Astrocyte (in vitro differentiated cells and primary cell): ENCODE measurements at regions not wholly inside any gene's neighbourhood (a gene's known extent, or its start where the extent isn't known, plus 50 kb on each side); places are given as distances from the start of the nearest gene placed in this dataset.

Experiments
- DNase-seq: peaks from one replicate; pipeline ENCODE4 v3.0.0-alpha.2; 2010; ENCODE audit warnings: low read depth
- FAIRE-seq: peaks from 2 replicates; lab custom pipeline; 2011; peaks lifted over from hg19 to GRCh38; lab: Jason Lieb, UNC
- H2AFZ ChIP-seq: 2 replicates; pipeline ENCODE4 v1.6.0; 2012; ENCODE audit warnings: low read depth, low read length, inconsistent platforms
- H3K27ac ChIP-seq: 2 replicates; pipeline ENCODE4 v1.5.1; 2011; ENCODE audit warnings: low read depth, low read length, inconsistent platforms
- H3K27me3 ChIP-seq: 2 replicates; pipeline ENCODE4 v1.6.0; 2011; ENCODE audit warnings: low read length, inconsistent platforms; ENCODE audit not compliant: insufficient read depth
- H3K36me3 ChIP-seq: 2 replicates; pipeline ENCODE4 v1.5.1; 2011; ENCODE audit warnings: low read length, inconsistent platforms; ENCODE audit not compliant: insufficient read depth
- H3K4me1 ChIP-seq: 2 replicates; pipeline ENCODE4 v1.5.1; 2011; ENCODE audit warnings: low read length, inconsistent platforms; ENCODE audit not compliant: insufficient read depth
- H3K4me2 ChIP-seq: 2 replicates; pipeline ENCODE4 v1.6.0; 2012; ENCODE audit warnings: low read length, inconsistent platforms
- H3K4me3 ChIP-seq: 2 replicates; pipeline ENCODE4 v1.5.1; 2011; ENCODE audit warnings: low read depth, mild to moderate bottlenecking, low read length, inconsistent platforms; ENCODE audit not compliant: insufficient read depth
- H3K79me2 ChIP-seq: 2 replicates; pipeline ENCODE4 v1.6.0; 2012; ENCODE audit warnings: mild to moderate bottlenecking, low read length, inconsistent platforms; ENCODE audit not compliant: insufficient read depth
- H3K9ac ChIP-seq: 2 replicates; pipeline ENCODE4 v1.6.0; 2012; ENCODE audit warnings: mild to moderate bottlenecking, low read length, inconsistent platforms
- H3K9me3 ChIP-seq: 2 replicates; pipeline ENCODE4 v1.5.1; 2012; ENCODE audit warnings: low read depth, mild to moderate bottlenecking, low read length, inconsistent platforms; ENCODE audit not compliant: insufficient read depth
- H4K20me1 ChIP-seq: 2 replicates; pipeline ENCODE4 v1.6.0; 2012; ENCODE audit warnings: low read length, inconsistent platforms; ENCODE audit not compliant: insufficient read depth
- H3K27ac Mint-ChIP-seq: one replicate; pipeline ENCODE4 v1.8.0; 2021; ENCODE audit warnings: mild to moderate bottlenecking, mixed read lengths; ENCODE audit not compliant: unreplicated experiment
- H3K27me3 Mint-ChIP-seq: one replicate; pipeline ENCODE4 v1.8.0; 2021; ENCODE audit warnings: low read depth, mixed read lengths; ENCODE audit not compliant: unreplicated experiment
- H3K36me3 Mint-ChIP-seq: one replicate; pipeline ENCODE4 v1.8.0; 2021; ENCODE audit warnings: low read depth, mixed read lengths; ENCODE audit not compliant: unreplicated experiment
- H3K4me1 Mint-ChIP-seq: one replicate; pipeline ENCODE4 v1.8.0; 2021; ENCODE audit warnings: low read depth, mixed read lengths; ENCODE audit not compliant: unreplicated experiment
- H3K4me3 Mint-ChIP-seq: one replicate; pipeline ENCODE4 v1.8.0; 2021; ENCODE audit warnings: mild to moderate bottlenecking, moderate library complexity, mixed read lengths; ENCODE audit not compliant: unreplicated experiment
- H3K9me3 Mint-ChIP-seq: one replicate; pipeline ENCODE4 v1.8.0; 2021; ENCODE audit warnings: mild to moderate bottlenecking, mixed read lengths; ENCODE audit not compliant: unreplicated experiment
- CTCF ChIP-seq: IDR thresholded peaks from 2 replicates; pipeline ENCODE4 v1.5.1; 2011; ENCODE audit warnings: low read depth, mild to moderate bottlenecking, inconsistent platforms, low read length, moderate library complexity; ENCODE audit not compliant: insufficient read depth
- EZH2 ChIP-seq: IDR thresholded peaks from 2 replicates; pipeline ENCODE4 v1.6.1; 2012; ENCODE audit warnings: mild to moderate bottlenecking, low read length, inconsistent platforms; ENCODE audit not compliant: insufficient read depth

DNA sequence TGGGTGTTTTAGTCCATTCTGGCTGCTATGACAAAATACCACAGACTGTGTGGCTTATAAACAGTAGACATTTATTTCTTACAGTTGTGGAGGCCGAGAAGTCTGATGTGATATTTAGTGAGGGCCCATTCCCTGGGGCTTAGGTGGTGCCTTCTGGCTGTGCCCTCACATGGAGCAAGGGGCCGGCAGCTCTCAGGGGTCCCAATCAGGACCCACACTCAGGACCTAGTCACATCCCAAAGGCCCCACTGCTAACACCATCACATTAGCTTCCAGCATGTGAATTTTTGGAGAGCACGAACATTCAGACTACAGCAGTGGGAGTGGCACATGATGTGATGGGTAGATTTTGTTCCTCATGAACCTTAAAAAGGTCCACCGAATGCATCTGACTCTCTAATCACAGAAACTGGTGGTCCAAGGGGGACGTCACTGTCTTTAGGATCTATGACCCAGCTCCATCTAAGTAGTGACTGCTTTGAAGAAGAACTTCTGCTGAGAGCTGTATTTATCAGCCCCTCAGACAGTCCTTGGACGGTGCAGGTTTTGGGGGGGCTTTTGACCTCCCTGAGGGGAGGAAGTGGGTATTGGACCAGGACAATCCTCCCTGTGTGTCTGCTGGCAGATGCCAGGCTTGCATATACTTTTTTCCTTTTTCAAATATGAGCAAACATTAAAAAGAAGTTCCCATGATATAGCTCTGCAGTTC is 154.5 kb upstream of the ZNF32 start:
- no peaks in the 10 kb centered on the region for H3K36me3 Mint-ChIP-seq
- no peak overlapping the region for H3K27ac ChIP-seq
- TF ChIP-seq CTCF (no peak), EZH2 (no peak)
- H3K27me3 ChIP-seq = peaks cover 21% of the 10 kb centered on the region
- peaks cover 7% of the 10 kb centered on the region for H3K4me1 Mint-ChIP-seq
- H3K4me3 Mint-ChIP-seq = no peak overlapping the region
- FAIRE-seq = no peak
- no peak overlapping the region for H3K4me3 ChIP-seq
- no peak overlapping the region for H2AFZ ChIP-seq
- no peak for DNase-seq
- no peaks in the 10 kb centered on the region for H4K20me1 ChIP-seq
- no peak overlapping the region for H3K27ac Mint-ChIP-seq
- no peak overlapping the region for H3K9ac ChIP-seq
- no peak overlapping the region for H3K4me2 ChIP-seq
- peaks cover 7% of the 10 kb centered on the region for H3K4me1 ChIP-seq
- H3K36me3 ChIP-seq = no peaks in the 10 kb centered on the region
- H3K9me3 Mint-ChIP-seq = peaks cover 9% of the 10 kb centered on the region
- H3K79me2 ChIP-seq = no peaks in the 10 kb centered on the region
- peaks cover 34% of the 10 kb centered on the region for H3K27me3 Mint-ChIP-seq
- no peaks in the 10 kb centered on the region for H3K9me3 ChIP-seq

DNA sequence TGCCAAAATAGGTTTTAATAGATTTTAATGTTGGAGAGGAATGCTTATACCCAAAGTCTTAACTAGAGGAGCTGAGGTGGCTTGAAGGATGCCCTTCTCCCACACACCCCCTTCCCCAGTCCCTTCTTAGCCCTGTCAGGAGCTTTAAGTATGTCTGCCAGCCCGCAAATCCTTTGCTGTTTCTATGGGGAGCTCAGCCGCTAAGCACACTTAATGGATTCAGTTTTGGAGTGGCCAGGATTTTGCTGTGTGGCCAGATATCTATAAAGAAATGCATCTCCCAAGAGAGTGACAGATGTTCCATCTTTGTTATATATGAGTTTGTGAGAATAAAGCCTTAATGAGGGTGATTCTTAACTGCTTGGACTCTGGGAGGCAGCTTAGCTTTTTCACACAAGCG is 152.9 kb upstream of the ZNF32 start:
- Mint-ChIP-seq H3K36me3 (no peaks in the 10 kb centered on the region), H3K27ac (peak overlapping the region; percentile 41), H3K9me3 (peaks cover 9% of the 10 kb centered on the region), H3K27me3 (peaks cover 38% of the 10 kb centered on the region), H3K4me3 (no peak overlapping the region), H3K4me1 (no peaks in the 10 kb centered on the region)
- no peak for TF ChIP-seq CTCF
- TF ChIP-seq EZH2 = no peak
- DNase-seq (no peak), FAIRE-seq (no peak)
- H2AFZ ChIP-seq = no peak overlapping the region
- H3K4me2 ChIP-seq = no peak overlapping the region
- H3K27me3 ChIP-seq = peaks cover 21% of the 10 kb centered on the region
- no peaks in the 10 kb centered on the region for H3K9me3 ChIP-seq
- H3K36me3 ChIP-seq = no peaks in the 10 kb centered on the region
- no peaks in the 10 kb centered on the region for H3K4me1 ChIP-seq
- no peak overlapping the region for H3K27ac ChIP-seq
- H3K9ac ChIP-seq = no peak overlapping the region
- no peaks in the 10 kb centered on the region for H4K20me1 ChIP-seq
- H3K4me3 ChIP-seq = no peak overlapping the region
- H3K79me2 ChIP-seq = no peaks in the 10 kb centered on the region

GRCh38 chr10:43801140-43801539 is 152.5 kb upstream of the ZNF32 start:
- Histone ChIP-seq H4K20me1 (no peaks in the 10 kb centered on the region), H3K36me3 (no peaks in the 10 kb centered on the region), H3K4me3 (no peak overlapping the region), H3K4me2 (no peak overlapping the region), H3K9me3 (no peaks in the 10 kb centered on the region), H3K79me2 (no peaks in the 10 kb centered on the region), H3K4me1 (no peaks in the 10 kb centered on the region), H3K9ac (no peak overlapping the region), H2AFZ (no peak overlapping the region), H3K27me3 (peaks cover 21% of the 10 kb centered on the region), H3K27ac (no peak overlapping the region)
- H3K9me3 Mint-ChIP-seq = peaks cover 9% of the 10 kb centered on the region
- H3K36me3 Mint-ChIP-seq = no peaks in the 10 kb centered on the region
- H3K27me3 Mint-ChIP-seq = peaks cover 39% of the 10 kb centered on the region
- H3K27ac Mint-ChIP-seq = peak overlapping the region; percentile 41
- FAIRE-seq (no peak), DNase-seq (no peak)
- H3K4me1 Mint-ChIP-seq = no peaks in the 10 kb centered on the region
- TF ChIP-seq EZH2 (no peak), CTCF (no peak)
- H3K4me3 Mint-ChIP-seq = no peak overlapping the region
